HG03135 (cell line): ENCODE measurements at regions not wholly inside any gene's neighbourhood (a gene's known extent, or its start where the extent isn't known, plus 50 kb on each side); places are given as distances from the start of the nearest gene placed in this dataset.

Experiments used
- ATAC-seq: cut with Tn5 transposase; IDR thresholded peaks from one replicate; pipeline ENCODE4 v1.9.1; 2021; ENCODE audit warnings: mild to moderate bottlenecking, moderate library complexity; ENCODE audit not compliant: unreplicated experiment

DNA sequence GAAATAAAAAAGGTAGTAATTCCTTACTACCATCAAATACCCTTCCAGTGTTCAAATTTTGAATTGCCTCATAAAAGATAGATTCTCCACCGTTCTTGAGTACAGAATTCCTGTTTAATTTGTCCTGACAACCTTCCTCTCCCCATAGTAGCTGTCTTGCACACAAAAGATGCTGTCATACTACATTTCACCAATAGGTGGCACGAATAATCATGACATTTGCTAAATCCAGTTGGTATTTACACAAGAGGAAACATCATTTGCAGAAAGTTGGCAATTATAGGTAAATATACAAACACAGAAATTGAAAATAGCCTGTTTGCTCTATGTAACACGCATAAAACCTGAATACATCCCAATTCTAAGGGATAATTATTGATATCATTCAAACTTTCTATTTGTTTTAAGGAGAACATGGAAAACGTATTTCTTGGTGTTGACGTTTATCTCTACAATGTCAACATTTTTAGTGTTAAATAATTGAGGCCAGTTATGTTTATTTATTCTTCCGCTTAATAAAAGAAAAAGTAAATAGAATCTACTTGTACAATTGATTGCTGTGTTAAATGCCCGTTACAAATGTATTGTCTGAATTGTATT is 58.3 kb upstream of the CLDN10 start:
- no peak for ATAC-seq

- no peak for ATAC-seq
These were observed 56.0 kb upstream of the CLDN10 start for GRCh38 chr13:95496485-95496884.

DNA sequence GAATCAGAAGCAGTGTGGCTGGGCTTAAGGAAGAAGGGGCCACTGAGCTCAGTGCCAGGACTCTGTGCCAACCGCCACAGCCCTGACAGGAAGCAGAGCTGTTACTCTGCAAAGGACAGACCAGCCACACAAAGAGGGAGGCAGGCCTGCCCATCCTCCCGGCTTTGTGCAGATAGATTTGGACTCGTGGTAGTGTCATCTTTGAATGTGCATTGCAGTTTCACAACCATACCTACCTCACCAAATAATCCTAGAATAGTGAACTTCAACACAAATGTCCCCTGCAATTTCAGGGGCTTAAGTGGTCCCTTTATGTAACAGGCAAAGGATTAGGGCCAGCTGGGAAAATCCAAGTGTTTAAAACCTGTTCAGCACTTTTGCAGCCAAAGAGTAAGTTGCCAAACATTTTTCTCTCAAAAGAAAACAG is 55.1 kb upstream of the CLDN10 start:
- no peak for ATAC-seq

DNA sequence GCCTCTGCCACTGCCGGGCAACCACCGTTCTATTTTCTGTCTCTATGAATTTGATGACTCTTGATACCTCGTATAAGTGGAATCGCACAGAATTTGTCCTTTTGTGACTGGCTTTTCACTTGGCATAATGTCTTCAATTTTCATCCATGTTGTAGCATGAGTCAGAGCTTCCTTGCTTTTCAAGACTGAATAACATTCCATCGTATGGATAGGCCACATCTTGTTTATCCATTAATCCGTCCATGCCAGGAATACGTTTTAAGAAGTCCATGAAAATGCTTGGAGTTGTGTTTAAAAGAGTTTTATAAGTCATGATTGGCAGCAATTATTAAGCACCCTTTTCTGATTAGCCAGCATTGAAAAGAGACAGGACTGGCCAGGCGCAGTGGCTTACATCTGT is 53.6 kb upstream of the CLDN10 start:
- no peak for ATAC-seq

GRCh38 chr13:95499811-95500712 is 52.5 kb upstream of the CLDN10 start:
- ATAC-seq, result no peak

GRCh38 chr13:95502216-95502615 is 50.3 kb upstream of the CLDN10 start:
- ATAC-seq, result no peak
